Endodermal cell (in vitro differentiated cells): ENCODE measurements at regions not wholly inside any gene's neighbourhood (a gene's known extent, or its start where the extent isn't known, plus 50 kb on each side); places are given as distances from the start of the nearest gene placed in this dataset.

Source experiments
- DNase-seq: peaks from one replicate; pipeline ENCODE4 v3.0.0-alpha.2; 2017
- H3K27ac ChIP-seq: 2 replicates; pipeline ENCODE4 v1.5.1; 2013; ENCODE audit warnings: mild to moderate bottlenecking, low read depth, low read length, moderate library complexity
- H3K27me3 ChIP-seq: 2 replicates; pipeline ENCODE4 v1.6.1; 2013; ENCODE audit warnings: mild to moderate bottlenecking, low read length, moderate library complexity; ENCODE audit not compliant: insufficient read depth, control insufficient read depth, poor library complexity, severe bottlenecking
- H3K36me3 ChIP-seq: 2 replicates; pipeline ENCODE4 v1.7.0; 2013; ENCODE audit warnings: mild to moderate bottlenecking, low read length, moderate library complexity; ENCODE audit not compliant: control insufficient read depth, insufficient read depth
- H3K4me1 ChIP-seq: one replicate; pipeline ENCODE4 v1.7.0; 2013; ENCODE audit warnings: low read length; ENCODE audit not compliant: control insufficient read depth, insufficient read depth
- H3K4me3 ChIP-seq: 2 replicates; pipeline ENCODE4 v1.5.1; 2013; ENCODE audit warnings: mild to moderate bottlenecking, low read length, moderate library complexity
- H3K9ac ChIP-seq: 2 replicates; pipeline ENCODE4 v1.6.1; 2013; ENCODE audit warnings: mild to moderate bottlenecking, low read length, moderate library complexity; ENCODE audit not compliant: poor library complexity, severe bottlenecking; ENCODE audit errors: extremely low read depth
- H3K9me3 ChIP-seq: 2 replicates; pipeline ENCODE4 v1.6.1; 2013; ENCODE audit warnings: mild to moderate bottlenecking, low read length, moderate library complexity; ENCODE audit not compliant: control insufficient read depth
- H3K27ac Mint-ChIP-seq: 2 replicates; pipeline ENCODE4 v1.8.0; 2020; ENCODE audit warnings: mixed read lengths
- H3K27me3 Mint-ChIP-seq: 2 replicates; pipeline ENCODE4 v1.8.0; 2021; ENCODE audit warnings: mild to moderate bottlenecking, mixed read lengths; ENCODE audit not compliant: insufficient read depth
- H3K36me3 Mint-ChIP-seq: 2 replicates; pipeline ENCODE4 v1.8.0; 2020; ENCODE audit warnings: low read depth, mixed read lengths
- H3K4me1 Mint-ChIP-seq: 2 replicates; pipeline ENCODE4 v1.8.0; 2020; ENCODE audit warnings: mixed read lengths
- H3K4me3 Mint-ChIP-seq: 2 replicates; pipeline ENCODE4 v1.8.0; 2020; ENCODE audit warnings: mild to moderate bottlenecking, moderate library complexity, mixed read lengths
- H3K9me3 Mint-ChIP-seq: 2 replicates; pipeline ENCODE4 v1.8.0; 2020; ENCODE audit warnings: mild to moderate bottlenecking, mixed read lengths
- WGBS, 2 experiments: methylation state at CpG; one replicate each; pipeline versions ENCODE4 v1.1.5 to v1.1.7; 2013; ENCODE audit warnings: missing lambda C conversion rate in 2 of 2, mixed read lengths in 1 of 2; ENCODE audit not compliant: insufficient coverage in 1 of 2, insufficient read length in 1 of 2; 5-methylcytosine and 5-hydroxymethylcytosine counted together
- TF ChIP-seq, protein P1 (sequence below): fragments of 200-600 bp; sonication (generic); conservative IDR thresholded peaks from 2 replicates; pipeline ENCODE4 v1.5.0; 2021; ENCODE audit warnings: antibody characterized with exemption, mild to moderate bottlenecking

DNA sequence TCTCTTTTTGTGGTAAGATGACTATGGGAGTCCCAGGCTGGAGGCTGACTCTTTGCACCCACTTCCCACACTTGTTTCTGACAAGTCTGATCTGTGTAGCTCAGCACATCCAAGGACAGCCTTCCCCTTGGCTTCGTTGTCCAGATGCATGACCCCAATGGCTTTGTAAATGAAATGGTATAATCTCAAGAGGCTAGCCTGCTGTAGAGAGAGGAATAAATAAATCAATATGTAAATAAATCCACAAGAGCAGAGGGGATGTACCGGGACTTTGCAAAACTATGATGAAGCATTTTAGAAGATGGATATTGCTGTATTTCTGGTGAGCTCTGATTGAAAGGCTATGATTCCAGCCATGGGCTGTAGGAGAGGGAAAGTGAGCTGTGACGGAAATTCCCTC, 79.9 kb upstream of the NEO1 start:
- Mint-ChIP-seq H3K27me3 (peaks cover 2% of the 10 kb centered on the region), H3K36me3 (no peaks in the 10 kb centered on the region), H3K27ac (no peak overlapping the region), H3K9me3 (no peaks in the 10 kb centered on the region), H3K4me1 (peaks cover 17% of the 10 kb centered on the region), H3K4me3 (no peak overlapping the region)
- DNase-seq, result no peak
- no peak overlapping the region for H3K27ac ChIP-seq
- 71 to 97% methylated on average over 1 to 3 of the region's 3 CpGs for WGBS, 2 experiments
- no peaks in the 10 kb centered on the region for H3K9me3 ChIP-seq
- H3K36me3 ChIP-seq, result no peaks in the 10 kb centered on the region
- H3K9ac ChIP-seq, result no peak overlapping the region
- TF ChIP-seq, protein P1, sequence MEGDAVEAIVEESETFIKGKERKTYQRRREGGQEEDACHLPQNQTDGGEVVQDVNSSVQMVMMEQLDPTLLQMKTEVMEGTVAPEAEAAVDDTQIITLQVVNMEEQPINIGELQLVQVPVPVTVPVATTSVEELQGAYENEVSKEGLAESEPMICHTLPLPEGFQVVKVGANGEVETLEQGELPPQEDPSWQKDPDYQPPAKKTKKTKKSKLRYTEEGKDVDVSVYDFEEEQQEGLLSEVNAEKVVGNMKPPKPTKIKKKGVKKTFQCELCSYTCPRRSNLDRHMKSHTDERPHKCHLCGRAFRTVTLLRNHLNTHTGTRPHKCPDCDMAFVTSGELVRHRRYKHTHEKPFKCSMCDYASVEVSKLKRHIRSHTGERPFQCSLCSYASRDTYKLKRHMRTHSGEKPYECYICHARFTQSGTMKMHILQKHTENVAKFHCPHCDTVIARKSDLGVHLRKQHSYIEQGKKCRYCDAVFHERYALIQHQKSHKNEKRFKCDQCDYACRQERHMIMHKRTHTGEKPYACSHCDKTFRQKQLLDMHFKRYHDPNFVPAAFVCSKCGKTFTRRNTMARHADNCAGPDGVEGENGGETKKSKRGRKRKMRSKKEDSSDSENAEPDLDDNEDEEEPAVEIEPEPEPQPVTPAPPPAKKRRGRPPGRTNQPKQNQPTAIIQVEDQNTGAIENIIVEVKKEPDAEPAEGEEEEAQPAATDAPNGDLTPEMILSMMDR, result no peak
- peaks cover 7% of the 10 kb centered on the region for H3K4me1 ChIP-seq
- H3K27me3 ChIP-seq, result no peaks in the 10 kb centered on the region
- H3K4me3 ChIP-seq, result no peak overlapping the region

DNA sequence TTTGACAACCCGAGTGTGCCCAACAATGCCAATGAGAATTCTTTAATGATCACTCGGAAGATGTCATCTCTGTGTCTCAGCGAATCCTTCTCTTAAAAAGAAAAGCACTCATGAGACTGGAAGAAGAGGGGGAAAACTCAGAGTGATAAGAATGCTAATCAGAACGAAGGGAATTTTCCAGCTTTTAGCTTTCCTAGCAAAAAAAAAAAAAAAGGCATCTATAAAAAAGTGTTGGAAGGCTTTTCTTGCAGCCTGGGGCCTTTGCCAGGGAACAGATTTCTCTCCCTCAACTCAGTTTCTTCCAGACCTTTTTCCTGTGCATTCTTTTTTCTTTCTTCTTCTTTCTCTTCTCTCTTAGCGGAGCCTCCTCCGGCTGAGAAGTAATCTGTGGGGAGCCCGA, 80.5 kb upstream of the NEO1 start:
- Histone ChIP-seq H3K9ac (no peak overlapping the region), H3K4me3 (no peak overlapping the region)
- no peaks in the 10 kb centered on the region for H3K9me3 Mint-ChIP-seq

DNA sequence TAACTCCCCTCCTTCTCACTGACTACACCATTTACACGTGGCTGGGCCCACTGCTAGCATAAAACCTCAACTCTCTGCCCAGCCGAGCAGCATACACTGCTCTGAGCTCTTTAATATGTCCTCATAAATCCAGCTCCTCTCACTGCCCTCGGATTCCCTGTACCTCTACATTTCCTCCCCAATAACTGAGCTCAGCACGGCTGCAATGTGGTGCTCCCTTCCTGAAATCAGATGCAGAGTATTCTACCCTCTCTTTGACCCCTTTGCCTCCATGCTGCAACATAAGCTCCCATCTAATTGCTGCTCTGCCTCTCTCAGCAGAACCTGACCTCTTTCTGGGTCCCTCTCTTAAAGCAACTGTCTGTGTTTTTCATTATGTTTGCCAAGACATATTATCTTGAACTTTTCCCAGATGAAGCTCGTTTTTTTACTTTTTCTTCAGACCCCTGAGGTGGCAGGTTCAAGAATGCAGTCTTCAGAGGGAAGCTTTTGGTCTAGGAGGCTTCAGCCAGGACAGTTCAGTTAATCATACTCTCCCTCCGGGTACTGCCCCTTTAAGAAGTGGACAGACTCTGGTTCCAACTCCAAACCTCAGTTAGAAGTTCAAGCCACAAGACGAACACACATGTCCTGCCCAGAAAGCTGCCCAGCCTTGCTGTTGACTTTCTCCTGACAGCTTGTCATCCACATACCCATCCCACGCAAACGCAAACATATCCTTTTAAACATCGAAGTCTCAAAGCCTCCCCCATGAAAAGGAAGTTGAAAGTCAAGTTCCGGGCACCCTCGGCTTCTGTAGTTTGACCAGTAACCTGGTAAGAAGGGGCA, 81.1 kb upstream of the NEO1 start:
- Histone ChIP-seq H3K36me3 (no peaks in the 10 kb centered on the region), H3K27me3 (no peaks in the 10 kb centered on the region), H3K9me3 (no peaks in the 10 kb centered on the region), H3K27ac (no peak overlapping the region), H3K4me1 (peaks cover 7% of the 10 kb centered on the region), H3K9ac (no peak overlapping the region), H3K4me3 (no peak overlapping the region)
- H3K9me3 Mint-ChIP-seq, result no peaks in the 10 kb centered on the region
- peaks cover 17% of the 10 kb centered on the region for H3K4me1 Mint-ChIP-seq
- no peak overlapping the region for H3K4me3 Mint-ChIP-seq
- WGBS, 2 experiments, result 74 to 78% methylated on average over 10 to 12 of the region's 12 CpGs
- H3K27ac Mint-ChIP-seq, result peak overlapping the region; percentile 24
- peaks cover 2% of the 10 kb centered on the region for H3K27me3 Mint-ChIP-seq
- no peaks in the 10 kb centered on the region for H3K36me3 Mint-ChIP-seq
- TF ChIP-seq, protein P1, result no peak
- no peak for DNase-seq

More for the DNA sequence above, 80.5 kb upstream of the NEO1 start:
- no peak overlapping the region for H3K4me3 Mint-ChIP-seq
- TF ChIP-seq, protein P1, result no peak
- H3K4me1 ChIP-seq, result peaks cover 7% of the 10 kb centered on the region
- peaks cover 2% of the 10 kb centered on the region for H3K27me3 Mint-ChIP-seq
- H3K27me3 ChIP-seq, result no peaks in the 10 kb centered on the region
- H3K27ac Mint-ChIP-seq, result peak overlapping the region; percentile 24
- H3K36me3 ChIP-seq, result no peaks in the 10 kb centered on the region
- H3K4me1 Mint-ChIP-seq, result peaks cover 17% of the 10 kb centered on the region
- no peaks in the 10 kb centered on the region for H3K9me3 ChIP-seq
- DNase-seq, result no peak
- H3K27ac ChIP-seq, result no peak overlapping the region
- H3K36me3 Mint-ChIP-seq, result no peaks in the 10 kb centered on the region
- 87 to 88% methylated on average over 4 to 7 of the region's 7 CpGs for WGBS, 2 experiments
